GM21723 (cell line): ENCODE measurements at regions not wholly inside any gene's neighbourhood (a gene's known extent, or its start where the extent isn't known, plus 50 kb on each side); places are given as distances from the start of the nearest gene placed in this dataset.

Experiments
- ATAC-seq: cut with Tn5 transposase; IDR thresholded peaks from one replicate; pipeline ENCODE4 v1.9.1; 2021; ENCODE audit warnings: mild to moderate bottlenecking, moderate library complexity; ENCODE audit not compliant: unreplicated experiment

GRCh38 chr10:44435196-44435595 lies 50.3 kb upstream of the CXCL12 start:
- no peak for ATAC-seq

GRCh38 chr10:44436240-44436639 lies 51.3 kb upstream of the CXCL12 start:
- ATAC-seq: no peak

GRCh38 chr10:44437840-44438511 lies 53.1 kb upstream of the CXCL12 start:
- no peak for ATAC-seq

- ATAC-seq: no peak
Measured at GRCh38 chr10:44439239-44439957, 54.5 kb upstream of the CXCL12 start.

GRCh38 chr10:44439958-44440244 lies 55.0 kb upstream of the CXCL12 start:
- ATAC-seq: no peak

GRCh38 chr10:44457259-44457658 lies 72.4 kb upstream of the CXCL12 start:
- no peak for ATAC-seq

GRCh38 chr10:44458671-44459413 lies 73.9 kb upstream of the CXCL12 start:
- ATAC-seq: no peak

GRCh38 chr10:44459671-44460070 lies 74.8 kb upstream of the CXCL12 start:
- ATAC-seq: no peak

GRCh38 chr10:44460416-44460815 lies 75.5 kb upstream of the CXCL12 start:
- ATAC-seq: no peak

- ATAC-seq: no peak
Measured at GRCh38 chr10:44462338-44462914, 77.5 kb upstream of the CXCL12 start.

GRCh38 chr10:44463511-44464121 lies 78.7 kb upstream of the CXCL12 start:
- ATAC-seq: no peak

GRCh38 chr10:44464503-44464902 lies 79.6 kb upstream of the CXCL12 start:
- no peak for ATAC-seq

- no peak for ATAC-seq
Measured at GRCh38 chr10:44465401-44466115, 80.7 kb upstream of the CXCL12 start.

- ATAC-seq: no peak
Measured at GRCh38 chr10:44466236-44466635, 81.3 kb upstream of the CXCL12 start.

GRCh38 chr10:44467090-44467489 lies 82.2 kb upstream of the CXCL12 start:
- ATAC-seq: no peak

GRCh38 chr10:44467900-44468299 lies 83.0 kb upstream of the CXCL12 start:
- ATAC-seq: no peak

- no peak for ATAC-seq
Measured at GRCh38 chr10:44468525-44468924, 83.6 kb upstream of the CXCL12 start.

- no peak for ATAC-seq
Measured at GRCh38 chr10:44468965-44469364, 84.1 kb upstream of the CXCL12 start.

GRCh38 chr10:44470784-44471183 lies 85.9 kb upstream of the CXCL12 start:
- ATAC-seq: no peak

GRCh38 chr10:44471410-44471809 lies 86.5 kb upstream of the CXCL12 start:
- ATAC-seq: no peak

GRCh38 chr10:44473146-44473545 lies 88.2 kb upstream of the CXCL12 start:
- no peak for ATAC-seq
